Lung (tissue), 11 donors: ENCODE measurements at regions not wholly inside any gene's neighbourhood (a gene's known extent, or its start where the extent isn't known, plus 50 kb on each side); places are given as distances from the start of the nearest gene placed in this dataset.

Source experiments
- ATAC-seq: fragments of 200-7000 bp; cut with Tn5 transposase; one replicate; pipeline ENCODE4 v1.9.1; 2020; ENCODE audit warnings: moderate number of reproducible peaks; ENCODE audit not compliant: insufficient read depth, low FRiP score
- DNase-seq, 3 donors: peaks; one replicate each; pipeline ENCODE4 v3.0.0-alpha.2; 2013 to 2017
- H3K27ac ChIP-seq, 2 donors: one replicate each; pipeline ENCODE4 v1.5.1; 2013; ENCODE audit warnings: mild to moderate bottlenecking in 2 of 2, moderate library complexity in 2 of 2, control low read depth in 1 of 2, inconsistent platforms in 1 of 2, low read depth in 1 of 2, low read length in 1 of 2
- H3K27me3 ChIP-seq, 3 donors: one replicate each; pipeline ENCODE4 v1.5.1; 2013; ENCODE audit warnings: low read length in 2 of 3; ENCODE audit not compliant: control insufficient read depth in 3 of 3, insufficient read depth in 3 of 3
- H3K36me3 ChIP-seq, 4 donors: one replicate each; pipeline ENCODE4 v1.5.1; 2013; ENCODE audit warnings: low read length in 4 of 4, mild to moderate bottlenecking in 1 of 4, moderate library complexity in 1 of 4; ENCODE audit not compliant: control insufficient read depth in 4 of 4, insufficient read depth in 4 of 4
- H3K4me1 ChIP-seq, 5 donors: one replicate each; pipeline ENCODE4 v1.5.1; 2013; ENCODE audit warnings: low read length in 5 of 5, mild to moderate bottlenecking in 2 of 5, moderate library complexity in 1 of 5; ENCODE audit not compliant: control insufficient read depth in 5 of 5, insufficient read depth in 5 of 5
- H3K4me3 ChIP-seq: one replicate; pipeline ENCODE4 v1.5.1; 2013; ENCODE audit warnings: mild to moderate bottlenecking, control low read depth, moderate library complexity
- H3K9ac ChIP-seq, 2 donors: one replicate each; pipeline ENCODE4 v1.5.1; 2013; ENCODE audit warnings: low read length in 2 of 2, control low read depth in 1 of 2; ENCODE audit not compliant: insufficient read depth in 1 of 2
- H3K9me3 ChIP-seq, 4 donors: one replicate each; pipeline ENCODE4 v1.5.1; 2013; ENCODE audit warnings: low read length in 3 of 4, mild to moderate bottlenecking in 1 of 4, moderate library complexity in 1 of 4; ENCODE audit not compliant: control insufficient read depth in 4 of 4, insufficient read depth in 3 of 4
- WGBS, 2 donors: extraction: QIAGEN DNeasy Blood & Tissue Kit; methylation state at CpG; one replicate each; pipeline ENCODE4 v1.1.7; 2013; 5-methylcytosine and 5-hydroxymethylcytosine counted together
- TF ChIP-seq, protein P1 (sequence below): IDR thresholded peaks from 2 replicates; pipeline ENCODE4 v1.5.1; 2012; ENCODE audit warnings: mild to moderate bottlenecking; ENCODE audit errors: control extremely low read depth, extremely low read depth
- donor health status: control.
- donor health status: control.
- donor health status: Bipolar disorder and iron deficiency.
- donor health status: healthy.
- donor health status: DM: yes; HTN: yes; CAD: no.

- ATAC-seq (no peak), DNase-seq (peak in 1 of 3 donors; percentile 7)
- WGBS, 2 donors, result 81 to 86% methylated on average over 17 of the region's 17 CpGs
- H3K9ac ChIP-seq, result no peak overlapping the region
- TF ChIP-seq, protein P1, sequence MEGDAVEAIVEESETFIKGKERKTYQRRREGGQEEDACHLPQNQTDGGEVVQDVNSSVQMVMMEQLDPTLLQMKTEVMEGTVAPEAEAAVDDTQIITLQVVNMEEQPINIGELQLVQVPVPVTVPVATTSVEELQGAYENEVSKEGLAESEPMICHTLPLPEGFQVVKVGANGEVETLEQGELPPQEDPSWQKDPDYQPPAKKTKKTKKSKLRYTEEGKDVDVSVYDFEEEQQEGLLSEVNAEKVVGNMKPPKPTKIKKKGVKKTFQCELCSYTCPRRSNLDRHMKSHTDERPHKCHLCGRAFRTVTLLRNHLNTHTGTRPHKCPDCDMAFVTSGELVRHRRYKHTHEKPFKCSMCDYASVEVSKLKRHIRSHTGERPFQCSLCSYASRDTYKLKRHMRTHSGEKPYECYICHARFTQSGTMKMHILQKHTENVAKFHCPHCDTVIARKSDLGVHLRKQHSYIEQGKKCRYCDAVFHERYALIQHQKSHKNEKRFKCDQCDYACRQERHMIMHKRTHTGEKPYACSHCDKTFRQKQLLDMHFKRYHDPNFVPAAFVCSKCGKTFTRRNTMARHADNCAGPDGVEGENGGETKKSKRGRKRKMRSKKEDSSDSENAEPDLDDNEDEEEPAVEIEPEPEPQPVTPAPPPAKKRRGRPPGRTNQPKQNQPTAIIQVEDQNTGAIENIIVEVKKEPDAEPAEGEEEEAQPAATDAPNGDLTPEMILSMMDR, result no peak
- H3K4me1 ChIP-seq, result no peaks in the 10 kb centered on the region
- H3K27ac ChIP-seq, result no peak overlapping the region
- no peak overlapping the region for H3K4me3 ChIP-seq
- H3K36me3 ChIP-seq, result no peaks in the 10 kb centered on the region
- peaks cover 0 to 4% (median 0%) of the 10 kb centered on the region in 4 donors for H3K9me3 ChIP-seq
- H3K27me3 ChIP-seq, result no peaks in the 10 kb centered on the region
Measured at GRCh38 chr7:156002362-156003066, 190.3 kb upstream of the SHH start.

DNA sequence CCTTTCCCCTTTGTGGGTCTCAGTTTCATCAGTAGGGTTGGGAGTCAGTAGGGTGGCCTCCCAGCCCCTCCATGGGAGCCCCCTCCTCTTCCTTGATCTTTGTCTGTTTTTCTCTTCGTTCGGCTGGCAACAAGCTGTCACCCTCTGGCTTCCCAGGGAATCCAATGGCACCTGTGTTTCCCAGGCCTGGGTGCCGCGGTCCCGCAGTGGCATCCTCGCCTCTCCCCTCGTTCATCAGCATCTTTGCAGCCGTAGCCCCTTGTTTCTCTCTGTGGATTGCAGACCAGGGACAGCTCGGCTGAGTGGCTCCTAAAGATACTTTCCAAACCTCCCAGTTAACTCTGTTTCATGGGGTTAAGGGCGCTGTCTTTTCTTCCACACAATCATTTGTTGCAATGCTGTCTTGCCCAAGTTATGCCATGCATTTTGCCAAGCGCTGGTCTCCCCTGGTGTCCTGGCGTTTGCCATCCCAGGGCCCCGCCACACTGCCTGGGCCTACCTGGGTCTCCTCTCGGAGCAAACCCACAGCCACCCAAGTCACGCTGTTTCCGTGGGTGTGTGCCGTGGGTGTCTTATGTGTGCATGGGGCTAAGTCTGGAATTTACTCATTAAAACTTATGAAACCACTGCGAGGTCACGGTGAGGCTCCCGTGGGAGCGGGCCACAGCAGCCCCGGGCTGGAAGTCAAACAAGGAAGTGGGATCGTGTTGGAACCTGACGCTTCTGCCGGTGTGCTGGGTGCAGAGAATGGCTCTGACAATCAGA, 189.4 kb upstream of the SHH start:
- Histone ChIP-seq H3K27me3 (no peaks in the 10 kb centered on the region), H3K9me3 (peaks cover 0 to 2% (median 0%) of the 10 kb centered on the region in 4 donors), H3K36me3 (no peaks in the 10 kb centered on the region), H3K4me3 (no peak overlapping the region), H3K4me1 (peaks cover 0 to 5% (median 0%) of the 10 kb centered on the region in 5 donors), H3K9ac (no peak overlapping the region), H3K27ac (no peak overlapping the region)
- 86 to 92% methylated on average over 25 of the region's 25 CpGs for WGBS, 2 donors
- TF ChIP-seq, protein P1, result no peak
- DNase-seq (no peak), ATAC-seq (no peak)

DNA sequence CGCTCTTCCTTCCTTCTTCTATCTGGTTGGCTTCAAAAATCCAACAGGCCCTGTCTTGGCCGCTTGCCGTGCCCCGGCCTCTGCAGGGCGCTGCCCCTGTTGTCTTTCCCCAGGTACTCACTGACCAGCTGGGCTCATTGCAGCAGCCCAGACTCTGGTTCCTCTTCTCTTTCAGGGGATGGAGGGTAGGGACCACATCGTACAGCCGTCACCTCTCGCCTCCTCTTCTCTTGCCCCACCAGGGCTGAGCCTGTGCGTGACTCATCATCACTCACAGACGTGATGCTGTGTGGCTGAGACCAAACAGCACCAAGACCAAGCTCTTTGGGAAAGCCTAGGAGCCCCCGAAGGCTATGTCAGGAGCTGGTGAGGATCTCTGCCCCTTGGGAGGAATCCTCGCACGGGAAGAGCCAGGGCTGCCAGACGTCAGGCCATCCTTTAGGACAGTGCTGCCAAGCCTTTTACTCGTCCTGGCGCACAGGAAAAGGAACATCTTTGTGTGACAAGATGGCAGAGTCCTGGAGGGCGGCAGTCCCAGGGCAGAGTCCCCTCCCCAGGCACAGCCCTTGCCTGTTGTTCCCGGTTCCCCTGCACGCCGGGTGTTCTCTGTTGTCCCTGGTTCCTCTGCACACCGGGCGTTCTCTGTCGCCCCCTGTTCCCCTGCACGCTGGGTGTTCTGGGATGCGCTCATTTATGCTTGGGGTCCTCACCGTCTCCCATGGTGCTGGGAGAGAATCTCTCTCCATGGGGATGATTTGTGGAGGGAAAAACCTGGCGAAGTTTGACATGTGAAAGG, 188.5 kb upstream of the SHH start:
- Histone ChIP-seq H3K36me3 (no peaks in the 10 kb centered on the region), H3K9ac (no peak overlapping the region), H3K9me3 (peaks cover 0 to 2% (median 0%) of the 10 kb centered on the region in 4 donors), H3K4me1 (peaks cover 0 to 5% (median 0%) of the 10 kb centered on the region in 5 donors), H3K4me3 (no peak overlapping the region), H3K27me3 (no peaks in the 10 kb centered on the region), H3K27ac (no peak overlapping the region)
- TF ChIP-seq, protein P1, result no peak
- ATAC-seq, result no peak
- WGBS, 2 donors, result 88 to 89% methylated on average over 27 of the region's 27 CpGs
- DNase-seq, result peak in 1 of 3 donors; percentile 10
